GM19468 (cell line): ENCODE measurements at regions not wholly inside any gene's neighbourhood (a gene's known extent, or its start where the extent isn't known, plus 50 kb on each side); places are given as distances from the start of the nearest gene placed in this dataset.

Experiments used
- ATAC-seq: cut with Tn5 transposase; IDR thresholded peaks from one replicate; pipeline ENCODE4 v1.9.1; 2021; ENCODE audit warnings: mild to moderate bottlenecking, moderate library complexity, moderate number of reproducible peaks; ENCODE audit not compliant: unreplicated experiment; ENCODE audit errors: extremely low read depth

DNA sequence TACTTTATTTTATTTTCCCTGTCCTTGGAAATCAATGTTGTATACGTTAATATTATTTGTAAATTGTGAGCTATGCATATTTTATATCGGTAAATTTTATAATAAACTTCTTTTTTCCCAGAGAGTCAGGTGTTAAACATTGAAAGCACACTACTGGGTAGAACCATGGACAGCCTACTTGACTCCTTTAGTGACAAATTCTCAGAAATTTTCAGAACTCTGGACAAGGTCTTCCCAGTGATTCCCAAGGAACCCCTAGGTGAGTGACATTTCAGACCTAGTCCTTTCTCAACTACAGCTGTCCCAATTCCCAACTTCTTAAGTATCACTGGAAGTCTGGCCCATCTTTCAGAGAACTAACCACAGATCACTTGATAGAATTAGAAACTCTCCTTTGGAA, 107.2 kb downstream of the RCN1 start:
- ATAC-seq = no peak

DNA sequence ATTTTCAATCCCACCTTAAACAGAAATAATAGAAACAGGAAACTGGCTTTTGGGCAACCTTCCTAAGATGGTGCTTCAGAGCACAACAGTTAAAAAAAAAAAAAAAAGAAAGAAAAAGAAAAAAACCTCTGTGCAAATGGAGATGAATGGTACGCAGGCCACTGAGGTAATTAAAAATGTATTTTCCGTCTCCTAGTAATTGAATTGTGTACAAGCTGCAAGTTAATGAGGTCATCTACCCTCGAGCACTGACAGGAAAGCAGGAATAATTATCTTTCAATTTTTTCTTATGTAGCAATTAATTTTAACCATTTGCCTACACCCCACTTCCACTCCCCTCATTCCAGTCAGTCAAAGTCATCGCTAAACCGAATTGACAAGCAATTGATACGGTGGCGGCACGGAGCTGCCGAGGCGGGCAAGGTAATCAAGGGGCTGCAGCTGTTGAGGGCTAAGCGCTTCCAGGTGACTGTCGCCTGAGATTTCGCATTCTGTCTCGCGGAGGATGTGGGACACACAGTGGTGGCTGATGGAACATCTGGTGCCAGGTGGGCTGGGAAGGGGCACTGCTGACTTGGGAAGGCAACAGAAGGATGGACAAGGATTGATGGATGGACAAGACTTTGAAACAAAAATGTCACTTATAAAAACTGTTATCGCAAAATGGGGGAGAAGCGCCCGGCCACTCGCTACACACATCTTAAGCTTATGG, 109.4 kb downstream of the RCN1 start:
- no peak for ATAC-seq

DNA sequence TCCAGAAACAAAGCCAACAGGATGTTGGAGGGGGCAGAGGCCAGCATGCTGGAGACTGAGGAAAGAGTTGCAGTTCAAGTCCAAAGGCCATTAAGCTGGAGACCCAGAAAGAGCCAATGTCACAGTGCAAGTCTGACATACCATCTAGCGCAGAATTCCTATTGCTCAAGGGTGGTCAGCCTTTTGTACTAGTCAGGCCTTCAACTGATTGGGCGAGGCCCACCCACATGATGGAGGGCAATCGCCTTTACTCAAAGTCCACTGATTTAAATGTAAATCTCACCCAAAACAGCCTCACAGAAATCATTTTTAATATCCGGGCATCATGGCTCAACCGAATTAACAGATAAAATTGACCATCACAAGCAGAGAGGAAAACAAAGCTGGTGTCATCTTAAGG, 113.9 kb downstream of the RCN1 start:
- no peak for ATAC-seq

DNA sequence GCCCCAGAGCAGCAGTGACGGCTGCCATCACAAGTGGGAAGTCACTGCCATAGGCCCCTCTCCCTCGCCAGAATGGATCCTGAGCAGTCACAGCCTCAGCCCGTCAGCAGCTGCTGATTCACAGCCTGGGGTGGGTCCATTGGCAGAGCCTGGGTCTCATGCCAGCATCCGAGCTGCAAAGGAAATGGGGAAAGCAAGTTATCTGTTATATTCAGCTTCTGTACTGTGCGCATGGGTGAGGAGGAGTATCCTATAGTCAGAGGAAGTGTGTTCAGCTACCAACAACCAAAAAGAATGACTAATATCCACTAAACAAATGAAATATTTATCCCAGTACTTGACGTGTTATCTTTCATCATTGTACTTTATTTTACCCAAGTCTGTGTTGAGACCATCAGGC, 119.7 kb downstream of the RCN1 start:
- no peak for ATAC-seq

DNA sequence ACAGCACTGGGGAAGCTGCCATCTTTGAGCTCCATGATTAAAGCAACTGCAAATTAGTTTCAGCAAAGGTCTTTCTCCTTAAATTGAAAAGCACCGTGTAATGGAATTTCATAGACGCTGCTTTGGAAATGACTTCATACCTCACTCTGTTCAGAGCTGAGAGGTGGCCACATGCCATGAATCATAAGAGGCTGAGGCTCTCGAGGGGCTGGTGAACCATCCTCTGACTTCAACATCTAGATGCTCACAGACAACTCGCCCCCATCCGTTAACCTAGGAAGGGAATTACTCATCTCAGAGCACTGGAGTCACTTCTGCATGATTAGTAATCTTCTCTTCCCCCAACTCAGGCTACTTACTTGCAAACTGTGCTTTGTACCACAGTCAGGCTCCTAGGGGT, 122.3 kb downstream of the RCN1 start:
- ATAC-seq = no peak

DNA sequence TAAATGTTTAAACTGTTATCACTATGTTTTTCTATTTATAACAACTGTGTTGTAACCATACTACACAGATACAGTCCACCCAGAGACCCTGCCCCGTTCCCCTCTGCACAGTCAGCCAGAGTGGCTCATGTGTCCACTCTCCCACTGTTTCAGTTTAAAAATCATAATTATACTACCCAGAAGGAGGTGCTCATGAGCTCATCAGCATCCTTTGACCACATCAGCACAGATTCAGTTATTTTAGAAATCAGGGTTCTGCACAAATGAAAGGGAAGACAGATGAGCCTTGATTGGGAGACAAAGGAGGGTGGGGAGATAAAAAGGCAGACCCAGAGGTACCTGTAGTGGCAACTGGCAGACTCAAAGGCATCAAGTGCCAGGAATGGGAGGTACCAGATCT, 124.3 kb downstream of the RCN1 start:
- ATAC-seq = no peak

DNA sequence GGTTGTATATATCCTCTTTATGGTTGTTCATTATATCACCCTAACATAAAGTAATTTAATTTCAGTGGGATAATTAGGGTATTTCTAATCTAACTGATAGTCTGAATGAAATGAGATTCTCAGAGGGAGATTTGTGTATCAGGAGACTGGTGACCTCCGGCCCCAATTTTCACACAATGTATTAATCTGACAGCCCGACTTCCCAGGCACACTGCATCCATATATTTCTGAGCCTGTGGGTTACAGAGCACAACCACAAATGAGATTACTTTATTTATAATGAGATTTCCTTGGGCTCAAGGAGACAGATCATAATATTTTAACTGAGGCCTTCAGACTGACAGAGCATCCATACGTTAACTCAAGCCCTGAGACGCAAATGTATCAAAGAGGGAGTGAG, 125.9 kb downstream of the RCN1 start:
- no peak for ATAC-seq

DNA sequence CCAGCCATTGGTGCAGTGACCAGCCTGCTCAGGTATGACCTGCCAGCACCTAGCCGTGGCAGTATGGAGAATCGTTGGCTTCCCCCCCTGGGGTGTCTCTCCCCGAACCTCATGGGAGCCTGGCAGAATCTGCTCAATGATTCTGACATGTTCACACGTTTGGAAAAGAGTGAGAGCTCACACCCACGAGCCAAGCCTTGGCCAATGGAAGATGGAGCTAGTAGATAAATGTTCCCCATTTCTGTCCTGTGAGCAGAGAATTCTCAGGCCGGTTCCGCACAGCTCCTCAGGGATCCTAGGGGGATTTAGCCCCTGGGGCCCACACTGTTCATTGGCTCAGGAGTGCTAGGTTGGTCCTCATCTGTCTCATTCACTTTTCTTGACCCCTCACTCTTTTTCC, 128.4 kb downstream of the RCN1 start:
- no peak for ATAC-seq

DNA sequence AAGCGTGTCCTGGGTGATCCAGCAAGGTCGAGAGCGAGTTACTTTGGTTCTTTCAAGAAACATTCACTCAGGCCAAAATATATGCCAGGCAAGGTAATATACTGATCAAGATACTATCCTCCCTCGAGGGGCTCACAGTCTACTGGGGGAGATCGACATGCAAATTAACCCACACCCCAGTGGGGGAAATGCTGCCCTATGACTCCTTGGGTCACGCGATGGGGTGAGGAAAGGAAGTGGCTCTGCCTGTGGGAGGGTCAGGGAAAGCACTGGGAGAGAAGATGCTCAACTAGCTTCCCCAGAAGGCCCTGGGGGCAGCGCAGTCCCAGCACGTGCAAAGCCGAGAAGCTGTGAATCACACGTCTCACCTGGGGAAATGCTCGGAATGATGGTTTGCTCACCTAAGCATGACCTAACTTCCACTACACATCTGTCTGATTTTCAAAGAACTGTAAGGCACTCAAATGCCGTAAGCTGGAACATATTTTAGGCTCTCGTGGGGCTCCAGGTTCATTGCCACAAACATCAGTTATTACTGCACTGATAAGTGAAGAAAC, 130.7 kb downstream of the RCN1 start:
- ATAC-seq = no peak

DNA sequence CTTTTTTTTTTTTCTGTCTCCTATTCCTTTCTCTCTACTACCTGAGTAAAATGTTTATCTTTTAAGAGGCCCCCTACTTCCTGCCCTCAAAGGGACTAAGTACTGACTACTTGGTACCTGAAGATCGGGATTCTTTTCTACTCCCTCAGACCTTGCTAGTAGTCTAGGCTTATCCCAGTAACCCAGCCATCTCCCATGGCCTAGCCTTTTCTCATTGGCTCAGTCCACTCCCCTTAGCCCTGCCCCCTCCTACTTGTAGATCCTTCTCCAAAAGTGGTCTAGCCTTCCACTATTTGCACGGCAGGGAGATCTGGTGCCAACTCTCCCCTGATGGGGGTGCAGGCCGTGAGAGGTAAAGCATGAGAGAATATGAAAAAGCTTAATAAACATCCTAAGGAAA, 133.7 kb downstream of the RCN1 start:
- ATAC-seq = no peak

DNA sequence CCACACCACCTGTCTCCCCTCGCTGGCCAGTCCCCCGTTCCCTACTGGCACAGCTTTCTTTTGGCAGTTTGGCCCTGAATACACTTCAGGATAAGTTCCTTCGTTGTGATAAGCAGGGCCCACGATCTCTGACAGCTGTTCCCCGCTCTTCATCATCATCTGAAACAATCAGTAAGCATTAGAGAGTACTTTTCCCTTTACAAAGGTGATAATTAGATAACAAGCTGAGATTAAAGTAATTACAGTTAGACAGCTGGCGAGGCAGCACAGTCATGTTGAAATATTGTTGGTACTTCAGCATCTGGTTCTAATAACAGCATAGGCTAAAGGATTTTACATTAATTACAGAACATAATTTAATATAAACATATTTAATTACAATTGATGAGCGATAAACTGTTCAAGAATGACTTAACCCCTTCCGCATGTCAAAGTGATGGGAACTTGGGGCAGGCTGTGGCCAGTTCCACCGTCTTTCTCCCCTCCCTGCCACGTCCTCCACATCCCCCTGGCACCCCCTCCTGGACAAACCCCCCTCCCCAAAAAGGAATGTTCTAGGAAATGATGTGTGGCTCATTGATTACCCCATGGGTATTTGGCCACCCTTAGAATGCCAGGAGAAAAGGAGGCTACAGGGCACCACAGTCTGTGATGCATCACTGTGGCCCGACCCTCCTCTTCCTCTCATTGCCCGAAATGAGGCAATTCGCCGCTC, 134.9 kb downstream of the RCN1 start:
- ATAC-seq = no peak

DNA sequence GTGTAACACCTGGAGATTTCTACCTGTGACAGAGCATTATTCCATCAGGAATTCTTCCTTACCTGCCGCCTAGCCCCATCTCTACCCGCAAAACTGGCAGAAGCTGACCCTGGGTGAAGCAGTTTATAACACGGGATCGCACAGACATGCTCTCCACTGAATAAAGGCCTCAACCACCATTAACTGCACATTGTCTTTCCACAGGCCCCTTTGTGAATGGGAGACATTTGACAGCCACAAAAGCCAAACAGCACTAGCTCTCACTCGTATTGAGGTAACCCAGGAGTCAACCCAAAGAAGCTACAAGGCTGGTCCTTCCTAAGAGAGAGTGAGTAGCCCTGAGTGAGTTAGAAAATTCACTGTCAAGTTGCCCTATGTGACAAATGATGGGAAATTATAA, 135.6 kb downstream of the RCN1 start:
- ATAC-seq = no peak

DNA sequence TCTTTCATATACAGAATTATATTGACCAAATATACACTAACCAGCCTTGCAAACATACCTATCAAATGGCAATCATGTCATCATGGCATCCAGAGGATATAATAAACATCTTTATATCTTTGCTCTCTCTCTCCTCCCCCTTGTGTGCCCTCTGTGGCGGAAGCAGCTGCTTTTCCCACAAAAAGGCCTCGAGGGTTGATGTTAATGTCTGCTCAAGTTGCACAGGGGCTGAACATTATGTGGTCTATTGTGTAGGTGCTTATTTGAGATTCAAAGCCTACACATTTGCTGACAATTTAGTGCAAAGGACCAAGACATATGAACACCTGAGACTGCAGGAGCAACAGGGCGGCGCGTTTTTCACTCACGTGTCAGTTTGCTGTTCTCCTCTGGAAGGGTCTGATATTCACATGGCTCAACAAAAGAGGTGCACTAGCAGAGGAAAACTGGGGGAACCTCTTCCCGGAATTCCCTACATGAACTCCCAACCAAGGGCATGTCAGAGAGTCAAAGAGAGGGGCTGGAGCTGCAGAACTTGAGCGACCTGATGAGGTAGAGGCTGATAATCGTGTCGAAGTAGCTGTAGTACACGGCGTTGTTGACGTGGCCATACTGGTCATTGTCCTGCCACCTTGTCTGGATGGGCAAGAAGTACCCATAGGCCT, 138.8 kb downstream of the RCN1 start:
- no peak for ATAC-seq

DNA sequence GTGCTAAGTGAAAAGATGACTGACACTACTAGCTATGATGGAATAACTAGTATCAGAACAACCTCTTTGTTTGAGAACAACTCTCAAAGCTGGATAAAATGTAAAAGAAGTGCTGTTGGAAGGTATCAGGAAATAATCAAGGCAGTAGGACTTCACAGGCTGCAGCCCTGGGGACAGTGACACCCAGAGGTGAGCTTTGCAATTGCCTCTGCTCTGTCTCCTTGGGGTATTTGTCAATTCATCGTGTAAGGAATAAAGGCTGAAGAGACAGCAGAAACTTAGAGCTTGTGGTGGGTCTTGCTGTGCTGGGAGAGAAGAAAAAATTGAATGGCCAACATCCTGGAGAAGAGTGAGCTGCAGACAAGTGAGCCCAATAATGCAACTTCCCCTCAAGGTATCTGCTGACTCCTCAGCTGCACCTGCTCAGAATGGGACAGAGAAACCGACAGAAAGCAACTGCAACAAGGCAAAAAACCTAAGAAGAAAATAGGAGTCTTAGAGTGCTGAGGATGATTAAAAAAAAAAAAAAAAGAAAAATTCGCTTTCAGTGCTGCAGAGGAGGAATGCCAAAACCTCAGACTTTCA, 141.1 kb downstream of the RCN1 start:
- no peak for ATAC-seq

DNA sequence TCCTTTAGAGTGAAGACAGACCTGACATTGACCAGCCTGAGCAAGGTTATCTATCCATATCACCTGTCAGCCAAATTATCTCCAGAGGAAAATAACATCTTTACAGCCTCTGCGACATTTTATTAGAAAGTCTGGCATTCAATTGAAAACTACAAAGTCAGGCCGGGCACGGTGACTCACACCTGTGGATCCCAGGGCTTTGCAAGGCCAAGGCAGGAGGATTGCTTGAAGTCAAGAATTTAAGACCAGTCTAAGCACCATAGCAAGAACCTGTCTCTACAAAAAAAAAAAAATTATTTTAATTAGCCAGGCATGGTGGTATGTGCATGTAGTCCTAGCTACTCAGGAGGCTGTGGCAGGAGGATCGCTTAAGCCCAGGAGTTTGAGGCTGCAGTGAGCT, 141.6 kb downstream of the RCN1 start:
- ATAC-seq = no peak

DNA sequence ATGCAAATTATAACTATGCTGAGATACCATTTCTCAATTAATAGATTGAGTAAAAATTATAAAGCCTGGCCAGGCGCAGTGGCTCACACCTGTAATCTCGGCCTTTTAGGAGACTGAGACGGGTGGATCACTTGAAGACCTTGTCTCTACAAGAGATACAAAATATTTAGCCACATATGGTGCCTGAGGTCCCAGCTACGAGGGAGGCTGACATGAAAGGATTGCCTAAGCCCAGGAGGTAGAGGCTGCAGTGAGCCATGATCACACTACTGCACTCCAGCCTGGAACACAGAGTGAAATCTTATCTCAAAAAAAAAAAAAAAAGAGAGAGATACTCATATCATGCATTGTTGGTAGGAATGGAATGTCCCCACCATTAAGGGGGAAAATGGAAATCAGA, 142.4 kb downstream of the RCN1 start:
- no peak for ATAC-seq

DNA sequence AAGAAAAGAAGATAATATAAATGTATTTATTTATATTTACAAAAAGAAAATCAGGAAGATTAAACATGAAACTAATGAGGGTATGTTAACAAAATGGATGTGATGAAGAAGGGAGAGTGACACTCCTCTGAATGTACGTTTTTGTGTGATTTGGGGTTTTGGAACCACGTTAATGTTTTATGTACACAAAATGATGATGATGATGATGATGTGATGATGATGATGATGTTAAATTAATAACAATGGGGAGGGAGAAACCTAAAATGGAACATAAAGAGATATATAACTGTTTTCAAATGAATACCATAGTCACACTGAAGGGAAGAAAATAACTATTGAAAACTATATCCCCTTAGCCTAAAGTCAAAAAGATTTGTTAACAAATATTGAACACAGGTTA, 143.1 kb downstream of the RCN1 start:
- ATAC-seq = no peak

DNA sequence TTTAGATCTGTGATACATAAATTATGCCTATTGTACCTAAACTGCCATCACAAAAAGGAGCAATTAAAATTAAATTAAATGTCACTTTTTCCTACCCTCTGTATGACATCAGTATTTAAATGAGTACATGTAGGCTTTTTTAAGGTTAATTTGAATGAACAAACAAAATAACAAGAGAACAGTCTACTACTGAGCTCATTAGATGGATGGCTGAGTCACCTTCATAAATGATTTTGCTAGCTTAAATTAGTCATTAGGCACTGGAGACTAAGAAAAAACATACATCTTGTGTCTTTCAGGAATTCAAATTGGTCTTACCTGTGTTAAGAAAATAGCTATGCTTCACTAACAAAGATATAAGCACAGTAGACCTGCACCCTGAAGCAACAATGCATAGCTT, 153.6 kb downstream of the RCN1 start:
- no peak for ATAC-seq

DNA sequence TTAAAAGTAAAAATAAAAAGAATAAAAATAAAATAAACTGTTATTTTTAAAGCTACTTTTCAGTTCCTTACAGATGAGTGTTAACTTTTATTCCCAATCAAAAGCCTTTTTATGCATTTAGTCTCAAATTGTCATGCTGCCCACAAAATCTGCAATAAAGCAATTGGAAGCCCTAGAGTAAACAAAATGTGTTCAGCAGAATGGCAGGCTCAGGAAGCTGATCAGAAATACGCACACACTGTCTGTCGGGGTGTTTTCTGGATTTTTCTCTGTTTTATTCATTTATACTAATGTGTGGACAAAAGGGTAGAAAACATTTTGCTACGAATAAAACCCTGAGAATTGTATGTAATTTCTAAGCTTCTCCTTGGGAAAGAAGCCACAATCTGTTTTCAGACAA, 162.8 kb downstream of the RCN1 start:
- ATAC-seq = no peak

DNA sequence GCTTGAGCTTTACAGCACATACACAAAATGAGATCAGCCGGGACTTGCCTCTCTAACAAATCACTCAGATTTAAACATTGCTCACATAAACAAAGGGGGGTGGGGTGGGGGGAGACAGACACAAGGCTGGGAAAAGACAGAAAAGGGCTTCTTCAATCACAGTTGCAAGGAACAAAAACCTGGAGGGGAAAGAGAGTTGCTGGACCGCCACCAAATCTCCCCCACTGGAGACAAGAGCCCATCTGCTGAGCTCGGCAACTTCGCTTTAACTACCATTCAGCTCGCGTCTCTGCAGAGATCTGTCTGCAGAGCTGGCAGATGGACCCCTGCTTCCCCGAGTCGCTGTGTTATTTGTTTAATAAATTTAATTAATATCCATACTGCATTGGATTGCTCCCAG, 165.0 kb downstream of the RCN1 start:
- no peak for ATAC-seq

DNA sequence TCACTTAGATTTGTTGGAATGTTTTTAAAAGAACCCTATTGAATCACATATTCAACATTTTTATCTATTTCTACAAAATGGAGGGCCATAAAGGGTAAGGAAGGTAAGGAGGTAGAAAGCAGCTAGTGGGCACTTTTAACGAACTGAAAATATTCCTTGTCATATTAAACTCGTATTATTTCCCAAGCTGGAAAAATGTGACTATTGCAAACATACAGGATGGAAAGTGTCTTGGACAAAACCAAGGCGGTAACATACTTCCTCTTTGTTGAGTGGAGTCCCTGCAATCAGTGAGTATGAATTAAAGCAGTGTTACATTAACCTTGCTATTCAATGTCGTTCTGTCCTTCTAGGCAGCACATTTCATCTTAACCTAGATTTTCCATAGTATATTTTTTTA, 165.6 kb downstream of the RCN1 start:
- no peak for ATAC-seq
